Keratinocyte (primary cell): ENCODE measurements at regions not wholly inside any gene's neighbourhood (a gene's known extent, or its start where the extent isn't known, plus 50 kb on each side); places are given as distances from the start of the nearest gene placed in this dataset.

Source experiments
- DNase-seq: peaks from one replicate; pipeline ENCODE4 v3.0.0-alpha.2; 2011; ENCODE audit warnings: low read depth, missing footprints, low spot score
- FAIRE-seq: peaks from 2 replicates; lab custom pipeline; 2011; peaks lifted over from hg19 to GRCh38; lab: Jason Lieb, UNC
- H2AFZ ChIP-seq: 2 replicates; pipeline ENCODE4 v1.6.0; 2012; ENCODE audit warnings: low read length, control low read depth, inconsistent platforms; ENCODE audit not compliant: control insufficient read depth
- H3K27ac ChIP-seq: 2 replicates; pipeline ENCODE4 v1.5.1; 2011; ENCODE audit warnings: low read length; ENCODE audit not compliant: control insufficient read depth, insufficient read depth
- H3K27me3 ChIP-seq: 3 replicates; pipeline ENCODE4 v1.6.0; 2011; ENCODE audit warnings: low read length; ENCODE audit not compliant: control insufficient read depth, insufficient read depth; ENCODE audit errors: extremely low read depth
- H3K36me3 ChIP-seq, 2 experiments: 2 replicates in 1 of 2; 3 replicates in 1 of 2; pipeline ENCODE4 v1.5.1; 2011; ENCODE audit warnings: low read length in 2 of 2, mild to moderate bottlenecking in 1 of 2; ENCODE audit not compliant: control insufficient read depth in 2 of 2, insufficient read depth in 2 of 2; ENCODE audit errors: extremely low read depth in 1 of 2
- H3K4me1 ChIP-seq: 3 replicates; pipeline ENCODE4 v1.5.1; 2011; ENCODE audit warnings: low read length; ENCODE audit not compliant: control insufficient read depth, insufficient read depth; ENCODE audit errors: extremely low read depth
- H3K4me2 ChIP-seq: 3 replicates; pipeline ENCODE4 v1.6.0; 2011; ENCODE audit warnings: low read depth, low read length; ENCODE audit not compliant: control insufficient read depth, insufficient read depth; ENCODE audit errors: extremely low read depth
- H3K4me3 ChIP-seq, 3 experiments: fragments of 200-600 bp in 1 of 3; sonication (generic) in 1 of 3; 2 replicates in 2 of 3; 3 replicates in 1 of 3; pipeline ENCODE4 v1.5.1; 2011 to 2016; ENCODE audit warnings: low read length in 3 of 3, mild to moderate bottlenecking in 3 of 3, control low read depth in 2 of 3, inconsistent platforms in 1 of 3, low read depth in 1 of 3, mixed read lengths in 1 of 3, mixed run types in 1 of 3, moderate library complexity in 1 of 3; ENCODE audit not compliant: control insufficient read depth in 2 of 3, insufficient read depth in 2 of 3; ENCODE audit errors: extremely low read depth in 1 of 3
- H3K79me2 ChIP-seq: 2 replicates; pipeline ENCODE4 v1.6.0; 2012; ENCODE audit warnings: low read length; ENCODE audit not compliant: control insufficient read depth, insufficient read depth
- H3K9ac ChIP-seq: 3 replicates; pipeline ENCODE4 v1.6.0; 2011; ENCODE audit warnings: low read length; ENCODE audit not compliant: control insufficient read depth, insufficient read depth; ENCODE audit errors: extremely low read depth
- H3K9me1 ChIP-seq: 3 replicates; pipeline ENCODE4 v1.6.0; 2011; ENCODE audit warnings: low read length; ENCODE audit not compliant: control insufficient read depth, insufficient read depth; ENCODE audit errors: extremely low read depth
- H3K9me3 ChIP-seq: 2 replicates; pipeline ENCODE4 v1.5.1; 2012; ENCODE audit warnings: low read depth, low read length; ENCODE audit not compliant: control insufficient read depth
- H4K20me1 ChIP-seq: 3 replicates; pipeline ENCODE4 v1.6.0; 2011; ENCODE audit warnings: low read length; ENCODE audit not compliant: control insufficient read depth, insufficient read depth; ENCODE audit errors: extremely low read depth
- EZH2 ChIP-seq: IDR thresholded peaks from one replicate; pipeline ENCODE4 v1.6.1; 2012; ENCODE audit warnings: inconsistent platforms, mild to moderate bottlenecking, low read length, moderate library complexity
- dilution Hi-C: fragments of 300-500 bp; cut with MboI; formaldehyde crosslinking; loops from one replicate; pipeline ENCODE4 v1.7.0; 2020; ENCODE audit warnings: low sequenced_read_pairs; ENCODE audit not compliant: extremely low pct_ligation_motif_present
- TF ChIP-seq, protein P1 (sequence below), 3 experiments: IDR thresholded peaks in 1 of 3; conservative IDR thresholded peaks in 1 of 3; optimal IDR thresholded peaks in 1 of 3; 2 replicates in 2 of 3; 3 replicates in 1 of 3; pipeline versions ENCODE3 to v1.5.1; 2011; ENCODE audit warnings: low read length in 3 of 3, mild to moderate bottlenecking in 3 of 3, moderate library complexity in 2 of 3, control low read depth in 1 of 3, inconsistent platforms in 1 of 3; ENCODE audit not compliant: insufficient read depth in 2 of 3; ENCODE audit errors: extremely low read depth in 1 of 3

DNA sequence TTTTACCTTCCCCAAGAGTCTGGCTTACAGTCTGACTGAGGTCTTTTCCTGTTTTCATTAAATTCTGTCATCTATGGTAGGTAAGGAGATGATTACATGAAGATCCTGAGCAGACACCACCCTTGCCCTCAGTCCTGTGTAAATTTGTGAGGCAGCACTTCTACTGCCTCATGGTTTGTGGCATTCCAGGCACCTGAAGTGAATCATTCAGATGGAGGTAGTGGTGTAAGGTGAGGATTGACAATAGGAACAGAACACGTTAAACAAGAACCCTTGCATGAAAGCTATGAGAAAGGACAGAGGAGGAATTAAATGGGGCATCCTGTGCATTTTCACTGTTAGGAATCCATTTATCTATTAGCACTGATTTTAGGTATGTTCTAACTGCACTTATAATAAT, 618.6 kb downstream of the TLL1 start:
- DNase-seq: no peak
- Histone ChIP-seq H3K27ac (no peak overlapping the region), H2AFZ (no peak overlapping the region), H3K9me1 (no peaks in the 10 kb centered on the region), H4K20me1 (no peaks in the 10 kb centered on the region), H3K4me1 (no peaks in the 10 kb centered on the region), H3K9ac (no peak overlapping the region), H3K9me3 (no peaks in the 10 kb centered on the region), H3K36me3 (no peaks in the 10 kb centered on the region), H3K79me2 (no peaks in the 10 kb centered on the region), H3K4me2 (no peak overlapping the region), H3K27me3 (no peaks in the 10 kb centered on the region), H3K4me3 (no peak overlapping the region)
- FAIRE-seq: no peak
- dilution Hi-C loops: no loop called here
- no peak for TF ChIP-seq EZH2
- TF ChIP-seq, protein P1, sequence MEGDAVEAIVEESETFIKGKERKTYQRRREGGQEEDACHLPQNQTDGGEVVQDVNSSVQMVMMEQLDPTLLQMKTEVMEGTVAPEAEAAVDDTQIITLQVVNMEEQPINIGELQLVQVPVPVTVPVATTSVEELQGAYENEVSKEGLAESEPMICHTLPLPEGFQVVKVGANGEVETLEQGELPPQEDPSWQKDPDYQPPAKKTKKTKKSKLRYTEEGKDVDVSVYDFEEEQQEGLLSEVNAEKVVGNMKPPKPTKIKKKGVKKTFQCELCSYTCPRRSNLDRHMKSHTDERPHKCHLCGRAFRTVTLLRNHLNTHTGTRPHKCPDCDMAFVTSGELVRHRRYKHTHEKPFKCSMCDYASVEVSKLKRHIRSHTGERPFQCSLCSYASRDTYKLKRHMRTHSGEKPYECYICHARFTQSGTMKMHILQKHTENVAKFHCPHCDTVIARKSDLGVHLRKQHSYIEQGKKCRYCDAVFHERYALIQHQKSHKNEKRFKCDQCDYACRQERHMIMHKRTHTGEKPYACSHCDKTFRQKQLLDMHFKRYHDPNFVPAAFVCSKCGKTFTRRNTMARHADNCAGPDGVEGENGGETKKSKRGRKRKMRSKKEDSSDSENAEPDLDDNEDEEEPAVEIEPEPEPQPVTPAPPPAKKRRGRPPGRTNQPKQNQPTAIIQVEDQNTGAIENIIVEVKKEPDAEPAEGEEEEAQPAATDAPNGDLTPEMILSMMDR (optimal IDR thresholded peaks at IDR 0.05 in 1 of 3, IDR thresholded peaks at IDR 0.05 in 1 of 3, conservative IDR thresholded peaks at IDR 0.05 in 1 of 3; ENCODE audit: extremely low read depth in 1 of 3, insufficient read depth in 2 of 3, low read length in 3 of 3): no peak

DNA sequence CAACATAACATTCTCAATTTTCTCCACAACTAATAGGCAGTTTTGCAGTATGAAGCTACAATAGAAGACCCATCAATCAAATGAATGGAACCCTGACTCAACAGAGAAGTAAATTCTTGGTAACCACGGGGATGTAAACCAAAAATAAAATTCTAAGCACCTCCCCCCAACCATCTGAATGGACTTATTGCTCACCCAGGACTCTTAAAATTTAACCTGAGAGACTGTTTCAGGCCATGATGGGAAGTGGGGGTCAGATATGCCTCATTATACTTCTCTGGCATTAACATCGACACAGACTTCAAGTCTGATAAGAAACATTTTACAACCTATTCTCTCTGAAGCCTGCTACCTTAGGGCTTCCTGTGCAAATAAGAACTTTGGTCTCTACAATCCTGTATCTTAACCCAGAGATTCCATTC, 620.9 kb downstream of the TLL1 start:
- FAIRE-seq: no peak

More for the DNA sequence above, 620.9 kb downstream of the TLL1 start:
- Histone ChIP-seq H3K9ac (no peak overlapping the region), H3K27me3 (no peaks in the 10 kb centered on the region), H2AFZ (no peak overlapping the region), H3K36me3 (no peaks in the 10 kb centered on the region), H3K4me3 (no peak overlapping the region), H4K20me1 (no peaks in the 10 kb centered on the region), H3K9me1 (no peaks in the 10 kb centered on the region), H3K9me3 (no peaks in the 10 kb centered on the region), H3K4me2 (no peak overlapping the region), H3K4me1 (no peaks in the 10 kb centered on the region), H3K79me2 (no peaks in the 10 kb centered on the region), H3K27ac (no peak overlapping the region)
- TF ChIP-seq, protein P1 (optimal IDR thresholded peaks at IDR 0.05 in 1 of 3, IDR thresholded peaks at IDR 0.05 in 1 of 3, conservative IDR thresholded peaks at IDR 0.05 in 1 of 3; ENCODE audit: extremely low read depth in 1 of 3, insufficient read depth in 2 of 3, low read length in 3 of 3): no peak
- TF ChIP-seq EZH2: no peak
- dilution Hi-C loops: no loop called here
- no peak for DNase-seq
